GM18861 (cell line): ENCODE measurements at regions not wholly inside any gene's neighbourhood (a gene's known extent, or its start where the extent isn't known, plus 50 kb on each side); places are given as distances from the start of the nearest gene placed in this dataset.
"Not testable (repeated sequence)": the region's sequence is repeated elsewhere in the genome, so short reads cannot be mapped to it uniquely, and the experiment has no call there.

Experiments
- ATAC-seq: cut with Tn5 transposase; IDR thresholded peaks from one replicate; pipeline ENCODE4 v1.9.1; 2021; ENCODE audit not compliant: unreplicated experiment

- no peak for ATAC-seq
Measured at GRCh38 chr16:17566656-17567450, 96.1 kb upstream of the XYLT1 start.

- no peak for ATAC-seq
Measured at GRCh38 chr16:17566075-17566474, 95.3 kb upstream of the XYLT1 start.

- no peak for ATAC-seq
Measured at GRCh38 chr16:17565605-17566004, 94.8 kb upstream of the XYLT1 start.

- no peak for ATAC-seq
Measured at GRCh38 chr16:17564856-17565255, 94.1 kb upstream of the XYLT1 start.

- no peak for ATAC-seq
Measured at GRCh38 chr16:17563323-17564091, 92.7 kb upstream of the XYLT1 start.

GRCh38 chr16:17561056-17561455, 90.3 kb upstream of the XYLT1 start:
- ATAC-seq: no peak

- ATAC-seq: no peak
Measured at GRCh38 chr16:17560548-17560947, 89.8 kb upstream of the XYLT1 start.

- no peak for ATAC-seq
Measured at GRCh38 chr16:17559394-17559793, 88.6 kb upstream of the XYLT1 start.

- ATAC-seq: no peak
Measured at GRCh38 chr16:17557949-17558348, 87.2 kb upstream of the XYLT1 start.

- ATAC-seq: no peak
Measured at GRCh38 chr16:17557480-17557879, 86.7 kb upstream of the XYLT1 start.

GRCh38 chr16:17556276-17557052, 85.7 kb upstream of the XYLT1 start:
- ATAC-seq: no peak

GRCh38 chr16:17555176-17555575, 84.4 kb upstream of the XYLT1 start:
- ATAC-seq: no peak

- no peak for ATAC-seq
Measured at GRCh38 chr16:17552351-17552750, 81.6 kb upstream of the XYLT1 start.

GRCh38 chr16:17551682-17552081, 80.9 kb upstream of the XYLT1 start:
- ATAC-seq: not testable (repeated sequence)

GRCh38 chr16:17548825-17549224, 78.1 kb upstream of the XYLT1 start:
- no peak for ATAC-seq

- no peak for ATAC-seq
Measured at GRCh38 chr16:17544785-17545184, 74.0 kb upstream of the XYLT1 start.

- ATAC-seq: no peak
Measured at GRCh38 chr16:17544304-17544703, 73.5 kb upstream of the XYLT1 start.

- no peak for ATAC-seq
Measured at GRCh38 chr16:17543073-17543472, 72.3 kb upstream of the XYLT1 start.

- ATAC-seq: no peak
Measured at GRCh38 chr16:17541324-17541723, 70.6 kb upstream of the XYLT1 start.

- no peak for ATAC-seq
Measured at GRCh38 chr16:17538927-17539326, 68.2 kb upstream of the XYLT1 start.

GRCh38 chr16:17532338-17532995, 61.7 kb upstream of the XYLT1 start:
- no peak for ATAC-seq
